GM19328 (cell line): ENCODE measurements at regions not wholly inside any gene's neighbourhood (a gene's known extent, or its start where the extent isn't known, plus 50 kb on each side); places are given as distances from the start of the nearest gene placed in this dataset.

ENCODE experiments used
- ATAC-seq: cut with Tn5 transposase; IDR thresholded peaks from one replicate; pipeline ENCODE4 v1.9.1; 2021; ENCODE audit warnings: mild to moderate bottlenecking, moderate library complexity; ENCODE audit not compliant: unreplicated experiment

DNA sequence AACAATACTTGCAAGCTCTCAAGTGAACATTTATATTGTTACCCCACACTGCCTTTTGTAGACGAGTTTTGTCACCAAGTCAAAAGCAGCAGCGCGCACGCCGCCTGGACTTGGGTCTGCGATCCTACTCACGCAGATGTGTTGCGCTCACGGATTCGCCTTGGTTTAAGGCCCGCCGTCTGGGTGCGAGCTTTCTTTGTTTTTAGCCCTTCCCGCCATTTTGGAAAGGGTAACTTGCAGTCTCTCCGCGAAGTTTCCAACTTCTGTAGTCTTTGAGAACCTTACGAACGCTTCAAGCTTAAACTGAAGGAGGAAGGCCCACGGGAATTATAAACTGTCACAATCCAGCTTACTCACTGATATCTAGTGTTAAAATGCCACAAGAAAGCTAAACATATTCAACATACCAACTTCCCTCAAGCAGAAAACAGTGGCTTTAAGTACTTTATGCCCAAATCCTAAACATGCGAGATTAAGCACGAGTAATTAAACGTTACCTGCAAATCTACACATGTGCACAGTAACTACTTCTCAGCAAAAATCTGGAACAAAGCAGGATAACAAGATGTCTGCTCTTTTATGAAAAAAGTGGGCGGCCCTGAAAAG lies 80.4 kb upstream of the BTN3A2 start:
- ATAC-seq: no peak

DNA sequence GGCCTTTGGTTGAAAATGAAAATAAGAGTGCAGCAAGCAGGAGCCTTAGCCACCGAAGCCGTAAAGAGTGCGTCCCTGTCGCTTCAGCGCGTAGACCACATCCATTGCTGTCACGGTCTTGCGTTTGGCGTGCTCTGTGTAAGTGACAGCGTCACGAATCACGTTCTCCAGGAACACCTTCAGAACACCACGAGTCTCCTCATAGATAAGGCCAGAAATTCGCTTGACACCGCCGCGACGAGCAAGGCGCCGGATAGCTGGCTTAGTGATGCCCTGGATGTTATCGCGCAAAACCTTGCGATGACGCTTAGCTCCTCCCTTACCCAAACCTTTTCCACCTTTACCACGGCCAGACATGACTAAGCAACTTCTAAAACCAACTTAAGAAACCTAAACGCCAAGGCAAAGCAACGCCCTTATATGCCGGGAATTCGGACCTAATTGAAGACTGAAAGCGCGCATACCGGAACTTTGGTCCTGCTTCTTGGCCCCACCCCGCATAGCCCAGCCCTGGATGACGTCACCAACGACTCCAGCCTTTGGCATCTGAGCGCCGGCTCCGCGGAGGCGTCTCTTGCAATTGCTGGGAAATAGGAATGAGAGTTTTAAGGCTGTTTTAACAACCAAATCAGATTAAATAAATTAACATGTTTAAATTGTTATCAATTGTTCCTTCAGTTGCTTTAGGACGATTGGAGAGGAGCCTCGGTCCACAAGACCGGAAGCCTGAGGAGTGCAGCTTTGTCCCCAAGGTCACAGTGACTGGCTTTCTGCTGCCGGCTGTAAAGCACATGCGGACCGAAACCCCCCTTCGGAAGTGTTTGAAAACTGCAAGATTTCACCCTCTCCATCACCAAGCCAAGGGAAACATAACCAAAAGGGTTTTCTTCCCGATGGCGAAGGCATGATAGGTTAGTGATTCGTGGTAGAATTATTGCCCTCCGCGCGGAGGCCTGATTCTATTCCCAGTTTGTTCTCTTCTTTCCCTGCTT lies 79.6 kb upstream of the BTN3A2 start:
- ATAC-seq: peak; percentile 71

DNA sequence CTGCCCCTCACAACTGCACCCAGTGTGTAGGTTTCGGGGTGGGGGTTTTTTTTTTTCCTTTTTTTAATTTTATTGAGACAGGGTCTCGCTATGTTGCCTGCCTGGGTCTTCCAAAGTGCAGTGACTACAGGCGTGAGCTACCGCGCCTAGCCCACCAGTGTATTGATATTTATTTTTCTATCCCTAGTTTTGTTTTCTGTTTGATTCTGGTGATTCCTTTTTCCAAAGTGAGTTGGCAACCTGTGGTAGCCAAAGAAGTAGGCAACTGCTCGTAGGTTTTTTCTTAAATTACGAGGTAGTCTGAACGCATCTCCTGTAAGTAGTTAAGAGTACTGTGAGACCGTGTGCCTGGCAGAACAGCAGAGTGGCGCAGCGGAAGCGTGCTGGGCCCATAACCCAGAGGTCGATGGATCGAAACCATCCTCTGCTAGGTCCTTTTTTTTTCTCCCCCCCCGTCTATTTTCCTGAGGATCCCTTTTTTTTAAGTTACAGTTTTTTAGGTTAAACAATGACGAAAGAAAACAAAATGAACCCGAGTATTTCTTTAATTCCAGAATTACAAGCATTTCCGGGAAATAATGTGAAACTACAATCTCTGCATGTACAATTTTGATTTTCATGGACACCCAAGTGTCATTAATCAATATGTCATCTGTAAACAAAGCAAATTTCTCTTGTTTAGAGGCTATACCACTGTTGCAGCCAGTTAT lies 78.7 kb upstream of the BTN3A2 start:
- no peak for ATAC-seq

GRCh38 chr6:26288155-26288554 lies 76.8 kb upstream of the BTN3A2 start:
- no peak for ATAC-seq

DNA sequence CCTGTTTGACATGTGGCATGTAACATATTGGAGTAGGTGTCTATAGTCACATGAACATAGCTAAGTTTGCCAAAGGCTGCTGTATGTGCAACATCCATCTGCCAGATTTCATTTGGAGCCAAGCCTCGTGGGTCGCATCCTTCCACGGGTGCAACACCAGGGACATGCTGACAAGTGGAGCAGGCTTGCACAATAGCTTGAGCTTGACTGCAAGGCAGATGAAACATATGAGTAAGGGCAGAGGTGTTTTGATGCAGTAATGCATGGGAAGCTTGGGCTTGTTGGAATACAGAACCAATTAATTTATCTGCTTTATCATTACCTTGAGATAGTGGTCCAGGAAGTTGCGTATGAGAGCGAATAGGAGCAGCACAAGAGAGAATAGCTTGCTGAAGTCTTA lies 74.1 kb upstream of the BTN3A2 start:
- no peak for ATAC-seq

- ATAC-seq: no peak
Measured at GRCh38 chr6:26292709-26293108, 72.3 kb upstream of the BTN3A2 start.

DNA sequence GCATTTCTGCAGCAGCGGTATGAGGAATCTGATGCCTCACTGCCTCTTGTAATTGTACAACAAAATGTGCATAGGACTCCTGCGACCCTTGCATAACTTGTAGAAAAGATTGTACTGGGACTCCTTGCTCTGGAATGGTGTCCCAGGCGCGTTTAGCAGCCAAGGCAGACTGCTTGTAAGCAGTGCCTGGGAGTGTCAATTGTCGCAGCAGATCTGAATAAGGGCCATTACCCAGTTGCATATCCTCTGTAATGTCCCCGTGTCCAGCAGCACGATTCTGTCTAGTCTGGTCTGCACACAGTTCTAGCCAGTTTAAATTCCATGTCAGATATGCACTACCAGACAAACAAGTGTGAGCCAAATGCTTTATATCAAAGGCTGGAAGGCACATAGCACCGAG lies 70.7 kb upstream of the BTN3A2 start:
- ATAC-seq: no peak

- ATAC-seq: no peak
Measured at GRCh38 chr6:26295691-26296555, 69.1 kb upstream of the BTN3A2 start.

DNA sequence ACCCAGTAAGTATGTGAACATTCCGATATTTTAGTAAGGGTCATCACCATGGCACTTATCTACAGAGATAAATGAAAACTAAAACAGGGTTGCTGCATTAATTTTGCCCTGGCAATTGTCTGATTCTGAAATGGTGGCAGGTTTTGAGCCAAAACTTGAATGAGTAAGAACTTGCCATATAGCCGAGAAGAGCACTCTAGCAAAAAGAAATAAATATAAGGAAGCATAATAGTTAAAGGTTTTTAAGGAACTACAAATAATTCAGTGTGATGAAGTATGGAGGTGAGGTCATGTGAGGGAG lies 68.5 kb upstream of the BTN3A2 start:
- no peak for ATAC-seq

GRCh38 chr6:26296857-26297648 lies 67.9 kb upstream of the BTN3A2 start:
- no peak for ATAC-seq

- no peak for ATAC-seq
Measured at GRCh38 chr6:26299286-26300042, 65.5 kb upstream of the BTN3A2 start.

DNA sequence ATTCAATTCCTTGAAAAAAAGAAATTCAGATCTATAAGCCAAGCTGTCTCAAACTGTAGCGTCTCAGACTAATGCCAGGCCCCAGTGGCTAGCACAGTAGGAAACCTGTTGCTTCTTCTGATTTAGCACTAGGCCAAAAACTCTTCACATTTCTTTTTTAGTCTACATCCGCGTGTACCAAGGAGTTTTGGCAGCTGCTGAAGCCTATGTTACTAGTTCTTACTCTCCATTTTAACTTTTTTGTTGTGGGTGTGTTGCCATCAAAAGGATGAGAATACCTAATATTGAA lies 65.0 kb upstream of the BTN3A2 start:
- ATAC-seq: no peak

- ATAC-seq: no peak
Measured at GRCh38 chr6:26300359-26300758, 64.6 kb upstream of the BTN3A2 start.

DNA sequence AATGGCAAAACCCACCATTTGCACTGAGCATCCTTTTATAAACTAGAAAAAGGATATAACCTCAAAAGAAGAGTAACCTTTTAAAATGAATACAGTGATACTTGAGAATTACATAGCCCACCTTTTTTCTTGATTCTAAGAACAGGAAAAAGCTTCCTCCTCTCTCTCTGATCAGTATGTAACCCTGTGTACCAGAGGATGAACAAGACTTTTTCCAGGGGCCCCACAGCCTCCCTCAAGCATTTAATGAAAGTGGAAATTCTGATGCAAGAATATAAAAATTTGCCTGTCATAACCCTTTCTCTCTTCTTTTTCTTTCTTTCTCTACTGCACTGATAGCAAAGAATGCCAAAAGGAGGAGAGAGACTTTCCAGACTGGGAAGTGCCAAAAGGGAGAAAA lies 64.2 kb upstream of the BTN3A2 start:
- ATAC-seq: no peak

DNA sequence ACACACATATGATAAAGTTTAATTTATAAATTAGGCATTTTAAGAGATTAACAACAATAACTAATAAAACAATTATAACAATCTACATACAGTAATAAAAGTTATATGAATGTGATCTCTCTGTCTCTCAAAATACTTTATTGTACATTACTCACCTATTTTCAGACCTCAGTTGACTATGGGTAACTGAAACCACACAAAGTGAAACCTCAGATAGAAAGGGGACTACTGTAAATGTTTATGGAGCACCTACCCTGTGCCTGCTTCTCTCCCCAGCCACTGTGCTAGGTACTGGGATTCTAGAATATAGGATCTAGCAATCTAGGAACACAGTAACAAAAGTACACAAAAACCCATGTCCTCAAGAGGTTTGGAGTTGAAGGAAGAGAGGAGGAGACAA lies 63.4 kb upstream of the BTN3A2 start:
- ATAC-seq: no peak

GRCh38 chr6:26302941-26303559 lies 61.9 kb upstream of the BTN3A2 start:
- no peak for ATAC-seq

- no peak for ATAC-seq
Measured at GRCh38 chr6:26304213-26304796, 60.7 kb upstream of the BTN3A2 start.

DNA sequence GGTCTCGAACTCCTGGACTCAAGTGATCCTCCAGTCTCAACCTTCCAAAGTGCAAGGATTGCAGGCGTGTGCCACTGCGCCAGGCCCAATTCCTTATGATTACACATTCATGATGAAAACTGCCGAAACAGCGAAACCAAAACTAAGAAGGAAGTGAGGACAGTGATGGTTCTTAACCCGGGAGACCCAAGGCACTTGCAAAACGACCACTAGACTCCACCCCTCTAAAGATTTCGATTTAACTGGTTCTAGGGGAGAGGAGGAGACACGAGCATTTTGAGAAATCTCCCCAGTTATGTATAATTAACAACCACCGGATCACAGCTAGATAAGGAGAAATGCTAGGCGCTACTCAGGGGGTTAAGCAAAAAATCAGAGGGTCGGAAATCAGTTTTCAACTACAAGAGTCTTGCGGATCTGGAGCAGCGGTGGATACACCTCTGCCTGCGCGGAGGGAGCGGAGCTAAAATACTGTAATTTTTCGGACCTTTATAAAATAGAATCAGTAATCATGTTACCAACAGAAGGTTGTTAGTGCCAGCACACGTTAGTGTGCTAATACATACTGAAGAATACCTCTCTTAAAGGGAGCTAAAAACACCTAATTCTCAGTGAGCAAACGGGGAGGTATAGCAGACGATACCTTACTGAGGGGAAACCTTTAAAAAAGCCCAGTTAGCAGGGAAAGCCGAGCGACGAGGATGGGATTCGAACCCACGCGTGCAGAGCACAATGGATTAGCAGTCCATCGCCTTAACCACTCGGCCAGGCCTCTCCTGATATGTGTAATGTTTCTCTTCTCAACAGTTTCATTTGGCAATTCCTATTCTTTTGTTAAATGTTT lies 60.0 kb upstream of the BTN3A2 start:
- peak; percentile 44 for ATAC-seq
